GM12865 (cell line): ENCODE measurements at regions not wholly inside any gene's neighbourhood (a gene's known extent, or its start where the extent isn't known, plus 50 kb on each side); places are given as distances from the start of the nearest gene placed in this dataset.

Source experiments
- DNase-seq: peaks from one replicate; pipeline ENCODE4 v3.0.0; 2010; ENCODE audit warnings: low read depth
- H3K4me3 ChIP-seq: 2 replicates; pipeline ENCODE4 v1.5.1; 2011; ENCODE audit warnings: mild to moderate bottlenecking, low read depth, low read length, control low read depth
- TF ChIP-seq, protein P1 (sequence below): IDR thresholded peaks from 2 replicates; pipeline ENCODE4 v1.5.1; 2011; ENCODE audit warnings: low read length, control low read depth, low read depth, inconsistent platforms; ENCODE audit not compliant: insufficient read depth; ENCODE audit errors: missing control alignments

DNA sequence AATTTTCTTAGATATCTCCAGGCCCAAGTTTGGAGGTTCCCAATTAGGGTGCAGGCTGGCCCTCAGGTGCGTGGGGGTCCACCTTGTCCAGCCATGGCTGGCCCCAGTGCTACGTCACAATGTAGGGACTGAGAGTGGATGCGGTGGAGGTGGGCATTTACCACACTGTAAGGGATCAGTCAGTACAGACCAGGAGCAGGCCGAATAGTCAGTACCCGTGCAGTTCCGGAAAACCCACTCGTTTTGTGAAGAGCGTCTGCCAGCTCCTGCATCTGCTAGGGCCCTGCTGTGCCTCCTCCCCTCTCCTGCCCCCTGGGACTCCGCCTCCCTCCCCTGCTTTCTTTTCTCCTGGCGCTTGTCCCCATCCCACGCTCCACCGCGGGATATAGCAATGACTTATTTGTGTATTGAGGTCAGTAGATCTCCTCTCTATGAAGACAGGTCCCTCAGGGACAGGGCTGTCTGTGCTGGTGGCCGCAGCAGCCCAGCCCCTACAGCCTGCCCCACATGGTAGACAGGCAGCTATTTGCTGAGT, 50.4 kb upstream of the SEPTIN5 start:
- DNase-seq = no peak
- no peak overlapping the region for H3K4me3 ChIP-seq
- TF ChIP-seq, protein P1, sequence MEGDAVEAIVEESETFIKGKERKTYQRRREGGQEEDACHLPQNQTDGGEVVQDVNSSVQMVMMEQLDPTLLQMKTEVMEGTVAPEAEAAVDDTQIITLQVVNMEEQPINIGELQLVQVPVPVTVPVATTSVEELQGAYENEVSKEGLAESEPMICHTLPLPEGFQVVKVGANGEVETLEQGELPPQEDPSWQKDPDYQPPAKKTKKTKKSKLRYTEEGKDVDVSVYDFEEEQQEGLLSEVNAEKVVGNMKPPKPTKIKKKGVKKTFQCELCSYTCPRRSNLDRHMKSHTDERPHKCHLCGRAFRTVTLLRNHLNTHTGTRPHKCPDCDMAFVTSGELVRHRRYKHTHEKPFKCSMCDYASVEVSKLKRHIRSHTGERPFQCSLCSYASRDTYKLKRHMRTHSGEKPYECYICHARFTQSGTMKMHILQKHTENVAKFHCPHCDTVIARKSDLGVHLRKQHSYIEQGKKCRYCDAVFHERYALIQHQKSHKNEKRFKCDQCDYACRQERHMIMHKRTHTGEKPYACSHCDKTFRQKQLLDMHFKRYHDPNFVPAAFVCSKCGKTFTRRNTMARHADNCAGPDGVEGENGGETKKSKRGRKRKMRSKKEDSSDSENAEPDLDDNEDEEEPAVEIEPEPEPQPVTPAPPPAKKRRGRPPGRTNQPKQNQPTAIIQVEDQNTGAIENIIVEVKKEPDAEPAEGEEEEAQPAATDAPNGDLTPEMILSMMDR = no peak

DNA sequence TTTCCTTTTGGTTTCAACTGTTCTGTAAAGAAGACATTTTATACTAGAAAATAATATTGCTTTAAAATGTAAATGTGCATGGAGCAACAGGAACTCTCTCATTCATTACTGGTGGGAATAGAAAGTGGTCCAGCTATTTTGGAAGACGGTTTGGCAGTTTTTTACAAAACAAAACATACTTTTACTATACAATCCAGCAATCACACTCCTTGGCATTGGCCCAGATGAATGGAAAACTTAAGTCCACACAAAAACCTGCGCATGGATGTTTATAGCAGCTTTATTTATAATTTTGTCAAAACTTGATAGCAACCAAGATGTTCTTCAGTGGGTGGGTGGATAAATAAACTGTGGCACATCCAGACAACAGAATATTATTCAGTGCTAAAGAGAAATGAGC, 49.9 kb upstream of the SEPTIN5 start:
- TF ChIP-seq, protein P1 = no peak
- DNase-seq = no peak
- H3K4me3 ChIP-seq = no peak overlapping the region
